ENCODE measurements at regions not wholly inside any gene's neighbourhood (a gene's known extent, or its start where the extent isn't known, plus 50 kb on each side); places are given as distances from the start of the nearest gene placed in this dataset.

DNA sequence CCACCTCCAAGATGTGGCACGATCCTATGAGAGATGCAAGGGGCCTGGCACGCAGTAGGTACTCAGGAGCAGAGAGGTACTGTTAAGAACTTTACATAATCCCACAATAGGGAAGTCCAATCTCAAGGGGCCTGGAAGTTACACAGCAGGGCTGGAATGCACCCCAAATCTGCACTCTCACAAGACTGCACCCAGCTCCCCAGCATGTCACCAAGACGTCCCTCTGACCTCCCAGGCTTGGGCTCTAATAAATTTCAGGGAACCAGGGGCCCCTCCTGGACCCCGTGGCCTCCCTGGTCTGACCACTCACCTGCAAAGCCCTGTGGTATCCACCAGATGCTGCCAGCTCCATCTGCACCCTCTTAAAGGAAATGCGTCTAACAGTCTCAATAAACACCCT lies 94.9 kb downstream of the OAT start:
- Histone ChIP-seq H2AFZ (replicated peaks; ENCODE audit: low read length, poor library complexity) (no peak overlapping the region), H3K18ac (ENCODE audit: low read depth, low read length) (no peak overlapping the region), H4K8ac (ENCODE audit: low read depth in 2 of 2, low read length in 2 of 2) (no peak overlapping the region), H4K20me1 (ENCODE audit: insufficient read depth, low read length) (no peaks in the 10 kb centered on the region), H2BK20ac (ENCODE audit: low read depth, low read length) (no peak overlapping the region), H2BK15ac (ENCODE audit: low read depth, low read length) (no peak overlapping the region), H3K79me1 (ENCODE audit: low read depth in 1 of 2, low read length in 2 of 2) (no peaks in the 10 kb centered on the region), H4K91ac (ENCODE audit: insufficient read depth, low read depth, low read length) (no peak overlapping the region), H3K56ac (ENCODE audit: extremely low read depth, insufficient read depth, low read length) (no peak overlapping the region), H3K4me2 (ENCODE audit: low read depth, low read length) (no peak overlapping the region), H3K4me1 (ENCODE audit: control insufficient read depth, insufficient read depth, low read length) (no peaks in the 10 kb centered on the region), H3K27ac (ENCODE audit: insufficient read depth, low read length) (no peak overlapping the region), H3K4me3 (ENCODE audit: insufficient read depth, low read depth, low read length) (no peak overlapping the region), H3K36me3 (ENCODE audit: control insufficient read depth, insufficient read depth, low read length) (no peaks in the 10 kb centered on the region), H2BK120ac (ENCODE audit: low read depth, low read length) (no peak overlapping the region), H3K9me1 (ENCODE audit: insufficient read depth, low read length) (no peaks in the 10 kb centered on the region), H2AK9ac (replicated peaks; ENCODE audit: low read depth, low read length, poor library complexity) (no peak overlapping the region), H3K9me3 (ENCODE audit: control insufficient read depth, insufficient read depth, low read length) (peaks cover 14% of the 10 kb centered on the region), H4K5ac (ENCODE audit: low read depth, low read length) (no peak overlapping the region), H3K23ac (ENCODE audit: low read depth, low read length) (no peak overlapping the region), H3K9ac (ENCODE audit: low read depth, low read length) (no peak overlapping the region), H3K4ac (ENCODE audit: low read depth, low read length) (no peak overlapping the region), H3K14ac (replicated peaks; ENCODE audit: low read depth, low read length) (no peak overlapping the region), H3K27me3 (ENCODE audit: control insufficient read depth, insufficient read depth, low read length) (no peaks in the 10 kb centered on the region), H2BK5ac (ENCODE audit: low read depth, low read length, poor library complexity, severe bottlenecking) (no peak overlapping the region), H2AK5ac (ENCODE audit: low read depth, low read length) (no peak overlapping the region)
- dilution Hi-C loops (cut with HindIII; ENCODE audit: low sequenced_read_pairs, unreplicated experiment): no loop called here
- POLR2A ChIA-PET (ENCODE audit: unreplicated experiment): no interaction called here
- no CpG with 5 or more reads among the region's 5 CpGs for WGBS, 2 experiments (ENCODE audit: extremely low coverage in 2 of 2, insufficient read length in 1 of 2)
- DNase-seq: no peak
- BruUV-seq (replicated peaks): no TSS peak
- intact Hi-C loops (cut with micrococcal nuclease): no loop called here
- CTCF ChIA-PET: no interaction called here
- TF ChIP-seq MAZ (IDR thresholded peaks at IDR 0.05; ENCODE audit: borderline replicate concordance, low read depth, low read length) (no peak), POLR2A (IDR thresholded peaks at IDR 0.05; ENCODE audit: low read depth, low read length) (no peak), CEBPB (IDR thresholded peaks at IDR 0.05; ENCODE audit: low read depth, low read length) (no peak), CTCF (conservative IDR thresholded peaks at IDR 0.05; ENCODE audit: low read depth, low read length) (no peak), CHD1 (IDR thresholded peaks at IDR 0.05; ENCODE audit: low read depth, low read length) (no peak), RAD21 (IDR thresholded peaks at IDR 0.05; ENCODE audit: low read length) (no peak), USF2 (IDR thresholded peaks at IDR 0.05; ENCODE audit: low read depth, low read length) (no peak), RCOR1 (IDR thresholded peaks at IDR 0.05; ENCODE audit: insufficient replicate concordance, low read length) (no peak), SMC3 (IDR thresholded peaks at IDR 0.05; ENCODE audit: low read depth, low read length) (no peak), BHLHE40 (IDR thresholded peaks at IDR 0.05; ENCODE audit: low read depth, low read length) (no peak), RFX5 (IDR thresholded peaks at IDR 0.05; ENCODE audit: low read depth, low read length) (no peak), NFE2L2 (IDR thresholded peaks at IDR 0.05; ENCODE audit: low read depth, low read length) (no peak), MAFK (IDR thresholded peaks at IDR 0.05; ENCODE audit: low read depth, low read length) (no peak), FOS (IDR thresholded peaks at IDR 0.05; ENCODE audit: low read depth, low read length) (no peak), MXI1 (IDR thresholded peaks at IDR 0.05; ENCODE audit: borderline replicate concordance, low read depth, low read length) (no peak)
- TF ChIP-seq, protein P1, sequence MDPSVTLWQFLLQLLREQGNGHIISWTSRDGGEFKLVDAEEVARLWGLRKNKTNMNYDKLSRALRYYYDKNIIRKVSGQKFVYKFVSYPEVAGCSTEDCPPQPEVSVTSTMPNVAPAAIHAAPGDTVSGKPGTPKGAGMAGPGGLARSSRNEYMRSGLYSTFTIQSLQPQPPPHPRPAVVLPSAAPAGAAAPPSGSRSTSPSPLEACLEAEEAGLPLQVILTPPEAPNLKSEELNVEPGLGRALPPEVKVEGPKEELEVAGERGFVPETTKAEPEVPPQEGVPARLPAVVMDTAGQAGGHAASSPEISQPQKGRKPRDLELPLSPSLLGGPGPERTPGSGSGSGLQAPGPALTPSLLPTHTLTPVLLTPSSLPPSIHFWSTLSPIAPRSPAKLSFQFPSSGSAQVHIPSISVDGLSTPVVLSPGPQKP (IDR thresholded peaks at IDR 0.05; ENCODE audit: borderline replicate concordance, low read depth, low read length): no peak
- in situ Hi-C loops (cut with MboI; ENCODE audit: low sequenced_read_pairs): no loop called here
- ATAC-seq (ENCODE audit: low read depth): no peak
